NCI-H1694 (cell line): ENCODE measurements at regions not wholly inside any gene's neighbourhood (a gene's known extent, or its start where the extent isn't known, plus 50 kb on each side); places are given as distances from the start of the nearest gene placed in this dataset.
"Not testable (repeated sequence)": the region's sequence is repeated elsewhere in the genome, so short reads cannot be mapped to it uniquely, and the experiment has no call there.

Source experiments
- DNase-seq: peaks from one replicate; lab custom pipeline; 2025; lab: John Stamatoyannopoulos, UW

DNA sequence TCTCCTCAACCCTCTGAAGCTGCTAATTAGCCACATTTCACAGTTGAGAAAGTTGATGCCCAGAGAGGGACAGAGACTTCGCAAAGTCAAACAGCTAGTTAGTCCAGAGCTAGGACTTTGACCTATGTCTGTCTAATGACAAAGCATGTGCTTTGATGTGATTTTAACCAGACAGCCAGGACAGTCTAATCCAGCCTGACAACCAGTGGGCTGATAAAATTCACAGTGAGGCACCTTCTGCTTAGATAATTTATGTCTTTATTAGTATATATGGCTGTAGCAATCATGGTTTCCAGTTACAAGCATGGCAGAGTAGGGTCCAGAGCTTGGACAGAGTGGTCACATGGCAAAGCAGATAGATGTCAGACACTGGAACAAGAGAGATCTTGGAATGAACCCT, 133.6 kb upstream of the C1QTNF7 start:
- no peak for DNase-seq

DNA sequence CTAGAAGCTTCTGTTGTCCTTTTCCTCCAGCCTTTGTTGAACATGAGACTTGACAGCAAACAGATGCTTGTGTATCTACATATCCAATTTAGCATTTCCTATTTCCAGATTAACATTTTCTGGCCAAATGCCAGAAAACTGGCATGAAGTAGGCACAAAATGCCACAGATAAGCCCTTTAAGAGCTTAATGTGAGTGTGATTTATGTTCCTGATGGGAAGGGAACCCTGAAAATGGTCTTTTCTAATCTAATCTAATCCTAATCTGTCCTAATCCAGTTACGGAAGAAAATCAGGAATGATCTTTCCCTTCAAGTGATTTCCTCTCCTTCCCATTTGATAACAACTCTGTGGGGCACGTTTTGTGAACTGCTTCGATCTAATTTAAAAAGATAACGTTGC, 133.0 kb upstream of the C1QTNF7 start:
- no peak for DNase-seq

DNA sequence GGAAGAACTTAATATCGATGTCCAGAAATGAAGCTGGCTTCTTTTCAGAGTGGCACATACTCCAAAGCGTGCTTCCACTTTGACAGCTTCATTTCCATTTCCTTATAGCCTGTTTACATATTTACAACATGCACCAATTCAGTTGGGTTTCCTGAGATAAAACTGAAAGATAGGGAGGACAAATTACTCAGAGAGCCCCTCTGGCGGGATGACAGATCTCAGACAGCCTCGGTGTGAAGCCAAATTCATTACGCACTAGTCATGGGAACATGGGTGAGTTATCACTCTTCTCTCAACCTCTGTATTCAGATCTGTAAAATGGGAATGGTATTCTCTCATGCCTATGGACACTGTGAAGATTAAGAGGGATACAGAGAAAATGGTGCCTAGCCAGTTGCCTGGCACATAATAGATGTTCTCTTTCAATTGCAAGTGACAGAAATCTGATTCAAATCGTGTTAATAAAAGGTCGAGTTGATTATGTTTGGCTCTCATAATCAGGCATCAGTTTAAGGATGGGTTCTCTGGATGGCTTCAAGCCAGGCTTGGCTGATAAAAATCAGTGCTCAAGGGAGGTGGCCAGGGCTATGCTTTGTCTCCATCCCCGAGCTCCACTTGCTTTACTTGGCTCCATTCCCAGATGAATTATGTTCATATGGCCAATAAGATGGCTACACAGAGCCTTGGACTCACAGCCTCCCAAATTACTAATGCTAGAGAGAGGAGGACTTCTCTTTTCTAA, 132.2 kb upstream of the C1QTNF7 start:
- no peak for DNase-seq

DNA sequence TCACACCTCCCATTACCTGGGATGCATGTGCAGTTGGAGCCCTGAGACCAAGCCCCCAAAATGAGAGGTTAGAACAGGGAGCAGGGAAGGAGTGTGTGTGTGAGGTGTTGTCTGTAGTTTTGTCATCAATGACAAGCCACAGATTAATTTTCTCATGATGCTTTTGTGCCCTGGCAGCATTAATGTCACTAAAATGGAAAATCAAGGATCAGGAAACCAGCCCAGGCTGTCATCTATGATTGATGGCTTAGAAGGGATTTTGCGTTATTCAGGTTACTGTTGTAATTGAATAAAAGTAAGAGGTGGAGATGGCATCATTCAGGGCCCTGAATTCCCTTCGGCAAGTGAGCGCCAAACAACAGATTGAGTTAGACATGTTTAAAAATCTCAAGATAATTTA, 130.5 kb upstream of the C1QTNF7 start:
- no peak for DNase-seq

DNA sequence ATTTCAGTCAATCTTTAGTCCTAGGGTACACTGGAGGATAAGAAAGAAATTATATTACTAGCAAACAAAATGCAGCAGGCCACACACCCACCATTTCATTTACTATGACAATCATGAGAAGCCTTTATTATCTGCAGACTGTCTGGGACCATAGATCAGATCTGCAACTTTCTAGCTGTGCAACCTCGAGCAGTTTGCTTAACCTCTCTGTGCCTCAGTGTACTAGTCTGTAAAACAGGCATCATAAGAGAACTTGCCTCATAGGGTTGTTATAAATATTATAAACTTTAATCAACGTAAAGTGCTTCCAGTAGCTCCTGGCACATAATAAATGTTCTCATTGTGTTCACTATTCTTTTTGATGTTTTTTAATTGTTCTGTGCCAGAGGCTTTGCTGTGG, 128.2 kb upstream of the C1QTNF7 start:
- DNase-seq: no peak

DNA sequence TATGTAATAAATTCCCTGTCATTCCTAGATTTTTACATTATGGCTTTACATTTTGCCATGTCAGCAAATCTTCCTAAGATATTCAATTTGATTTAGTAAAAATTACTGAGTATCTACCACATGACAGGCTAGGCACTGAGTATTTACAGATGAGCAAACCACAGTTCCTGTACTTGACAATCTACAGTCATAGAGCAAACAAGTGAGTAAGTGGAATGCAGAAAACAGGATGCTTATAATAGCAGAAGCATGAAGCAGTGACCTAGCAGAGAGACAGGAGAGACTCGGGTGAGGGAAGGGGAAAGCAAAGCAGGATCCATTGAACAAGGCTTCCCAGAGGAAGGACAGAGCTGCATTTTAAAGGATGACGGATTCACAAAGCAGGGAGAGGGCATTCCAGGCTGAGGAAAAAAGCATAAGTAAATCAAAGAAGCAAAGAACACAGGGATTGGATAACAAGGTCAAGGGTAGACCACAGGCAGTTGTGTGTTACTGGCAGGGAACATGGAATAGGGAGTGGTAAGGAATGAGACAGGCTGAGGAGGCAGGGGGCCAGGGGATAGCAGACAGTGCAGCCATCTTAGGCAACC, 124.7 kb upstream of the C1QTNF7 start:
- no peak for DNase-seq

DNA sequence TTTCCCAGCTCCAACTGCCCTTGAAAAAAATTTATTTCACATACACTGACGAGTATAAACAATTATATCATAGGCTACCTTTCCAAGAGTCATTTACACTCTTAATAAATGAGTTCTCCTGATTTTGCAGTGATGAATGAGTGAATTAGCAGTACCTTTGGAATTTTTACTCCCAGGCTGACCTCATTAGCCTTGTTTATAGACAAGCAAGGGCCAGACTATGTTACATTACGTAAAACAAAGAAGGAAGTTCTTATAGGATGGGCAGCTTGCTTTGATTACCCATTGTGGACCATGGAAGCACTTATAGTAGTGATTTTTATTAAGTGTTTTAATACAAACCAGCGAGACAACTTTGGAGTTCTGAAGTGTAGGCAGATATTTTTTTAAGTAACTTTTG, 112.9 kb upstream of the C1QTNF7 start:
- DNase-seq: no peak

DNA sequence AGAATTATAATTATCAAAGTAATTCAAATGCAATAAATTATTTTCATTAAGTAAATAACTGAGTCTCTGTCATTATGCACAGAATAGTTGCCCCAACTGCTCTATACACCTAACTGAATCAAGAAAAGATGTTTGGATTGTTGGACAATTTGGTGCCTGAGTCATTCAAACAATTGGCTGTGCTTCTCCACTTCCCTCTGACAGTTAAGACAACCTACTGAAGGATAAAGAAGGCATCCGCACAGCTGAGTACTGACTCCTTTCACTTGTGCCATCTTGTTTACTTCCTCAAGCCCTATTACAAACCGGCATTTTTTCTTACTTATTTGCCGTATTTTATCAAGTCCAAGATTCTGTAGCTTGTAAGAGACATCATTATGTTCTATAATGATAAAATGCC, 110.6 kb upstream of the C1QTNF7 start:
- no peak for DNase-seq

DNA sequence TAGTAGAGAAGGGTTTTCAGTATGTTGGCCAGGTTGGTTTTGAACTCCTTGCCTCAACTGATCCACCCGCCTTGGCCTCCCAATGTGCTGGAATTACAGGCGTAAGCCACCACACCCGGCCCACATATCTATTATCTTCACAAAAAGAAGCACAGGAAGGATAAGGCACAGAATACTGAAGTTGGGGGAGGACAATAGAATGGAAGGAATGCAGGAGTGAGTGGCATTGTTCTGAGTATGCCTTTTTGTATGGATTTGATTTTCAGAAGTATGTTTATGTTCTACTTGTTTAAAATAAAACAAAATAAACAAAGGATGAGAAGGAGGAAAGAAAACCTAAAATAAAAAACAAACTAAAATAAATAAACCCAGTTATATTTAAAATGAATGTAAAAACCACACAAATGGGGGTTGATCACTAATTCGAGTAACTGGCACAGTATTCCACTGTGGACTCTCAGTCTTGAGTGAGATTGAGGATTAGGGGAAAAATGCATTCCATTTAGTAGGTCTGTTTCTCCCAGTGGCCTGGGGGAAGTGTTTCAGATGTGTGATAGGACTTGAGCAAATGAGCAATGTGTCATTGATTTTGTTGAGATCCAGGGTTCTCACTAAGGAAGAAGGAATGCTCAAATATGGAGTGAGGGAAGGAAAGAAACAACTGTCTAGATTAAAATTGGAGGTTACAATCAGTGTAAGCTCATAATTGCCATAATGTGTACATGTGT, 109.0 kb upstream of the C1QTNF7 start:
- DNase-seq: no peak

DNA sequence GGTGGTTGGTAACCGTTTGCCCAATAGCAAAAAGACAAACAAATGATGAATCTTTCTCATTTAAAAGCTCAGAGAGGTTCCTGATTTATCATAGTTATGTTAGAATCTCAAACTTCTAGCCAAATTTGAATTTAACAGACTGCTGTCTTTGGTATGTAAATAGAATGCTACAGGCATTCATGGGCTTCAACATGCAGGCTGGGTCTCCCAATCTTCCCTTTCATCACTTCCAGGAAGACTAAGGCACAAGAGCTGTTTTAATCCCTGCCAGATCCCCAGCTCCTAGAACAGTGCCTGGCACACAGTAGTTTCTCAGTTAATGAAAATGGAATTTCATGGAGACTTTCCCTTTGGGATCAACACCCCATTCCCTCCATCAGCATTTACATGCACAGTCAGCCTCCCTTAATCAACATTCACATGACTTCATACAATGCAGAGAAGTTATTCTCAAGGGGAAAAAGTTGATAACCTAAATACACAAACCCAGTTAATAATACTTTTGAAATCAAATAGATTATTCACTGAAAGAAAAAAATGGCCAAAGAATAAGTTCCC, 107.6 kb upstream of the C1QTNF7 start:
- DNase-seq: no peak

DNA sequence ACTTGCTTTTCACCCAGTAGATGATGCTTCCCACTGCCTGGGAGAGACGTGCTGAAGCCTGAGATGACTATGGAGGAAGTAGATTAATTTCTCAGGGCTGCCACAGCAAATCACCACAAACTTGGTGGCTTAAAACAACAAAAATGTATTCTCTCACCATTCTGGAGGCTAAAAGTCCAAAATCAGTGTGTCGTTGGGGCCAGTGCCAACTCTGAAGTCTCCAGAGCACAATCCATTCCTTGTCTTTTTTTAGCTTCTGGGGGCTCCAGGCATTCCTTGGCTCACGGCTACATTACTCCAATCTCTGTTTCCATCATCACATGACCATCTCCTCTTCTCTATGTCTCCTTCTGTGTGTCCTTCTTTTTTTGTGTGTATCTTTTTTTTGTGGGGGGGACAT, 105.8 kb upstream of the C1QTNF7 start:
- no peak for DNase-seq

DNA sequence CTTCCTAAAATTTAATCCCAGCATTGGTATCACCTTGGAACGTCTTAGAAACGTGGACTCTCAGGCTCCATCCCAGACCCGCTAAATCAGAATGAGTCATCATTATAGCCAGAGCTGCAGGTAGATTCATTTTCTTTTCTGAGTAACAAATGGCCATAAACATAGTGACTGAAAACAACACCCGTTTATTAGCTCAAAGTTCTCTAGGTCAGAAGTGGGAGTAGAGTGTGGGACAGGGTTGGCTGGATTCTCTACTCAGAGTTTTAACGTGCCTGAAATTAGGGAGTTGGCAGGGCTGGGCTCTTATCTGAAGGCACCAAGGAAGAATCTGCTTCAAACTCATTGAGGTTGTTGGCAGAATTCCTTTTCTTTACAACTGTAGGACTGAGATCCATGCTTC, 101.8 kb upstream of the C1QTNF7 start:
- no peak for DNase-seq

DNA sequence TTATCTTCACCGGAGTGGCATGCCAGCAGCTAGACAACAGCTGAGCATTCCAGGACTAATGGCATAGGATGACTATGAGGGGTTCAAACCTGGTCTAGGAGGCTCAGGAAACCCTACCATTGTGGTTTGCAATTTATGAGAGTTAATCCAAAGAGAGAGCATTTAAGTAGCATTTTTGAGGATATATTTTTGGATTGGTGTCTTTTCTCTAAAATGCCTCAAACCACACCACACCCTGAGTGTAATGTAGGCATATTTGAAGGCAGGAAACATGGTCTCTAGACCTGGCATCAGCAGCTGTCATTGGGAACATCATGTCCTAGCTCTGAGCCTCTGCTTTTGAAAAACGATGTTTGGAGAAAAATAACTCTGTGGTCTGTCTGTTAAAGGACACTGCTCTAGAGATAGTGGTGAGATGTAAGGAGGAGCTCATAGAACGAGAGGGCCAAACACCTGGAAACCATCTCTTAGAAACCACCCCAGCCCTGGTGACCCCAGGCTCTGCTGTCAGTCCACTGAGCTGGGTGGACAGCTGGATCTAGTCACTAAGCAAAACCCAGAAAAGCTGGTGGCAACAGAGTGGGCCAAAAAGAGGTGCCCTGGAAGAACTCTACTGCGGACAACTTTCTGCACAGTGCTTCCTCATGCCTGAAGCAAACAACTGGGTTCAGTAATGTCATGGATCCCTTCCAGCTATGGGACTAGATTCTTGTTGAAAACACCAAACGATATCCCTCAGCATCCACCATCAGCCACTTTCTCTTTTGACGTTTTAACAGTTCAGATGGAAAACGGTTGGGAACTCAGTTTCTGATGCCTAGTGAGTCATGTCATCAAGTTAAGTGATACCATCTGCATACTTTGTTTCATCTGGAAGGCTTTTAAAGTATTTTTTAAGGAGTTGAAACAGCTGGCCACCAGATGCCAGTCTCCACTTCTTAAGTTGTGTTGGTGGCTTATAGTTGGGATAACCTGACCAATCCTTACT, 100.2 kb upstream of the C1QTNF7 start:
- no peak for DNase-seq

DNA sequence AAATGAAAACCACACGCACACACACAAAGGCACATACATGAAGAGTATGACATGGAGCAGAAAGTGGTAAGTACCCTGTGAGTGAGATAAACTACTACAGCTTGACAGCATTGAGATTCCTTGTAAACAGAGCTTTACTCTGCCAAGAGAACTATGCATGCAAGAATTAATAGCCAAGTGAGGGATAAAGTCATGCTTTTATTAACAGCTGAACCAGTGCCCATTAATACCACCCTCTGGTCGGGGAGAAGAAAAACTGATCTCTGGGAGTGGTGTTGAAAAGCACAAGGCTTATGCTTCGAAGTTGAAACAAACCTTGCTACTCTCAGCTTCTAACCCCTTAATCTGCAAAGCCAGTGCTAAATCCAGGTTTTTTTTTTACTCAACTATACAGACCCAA, 95.9 kb upstream of the C1QTNF7 start:
- no peak for DNase-seq

DNA sequence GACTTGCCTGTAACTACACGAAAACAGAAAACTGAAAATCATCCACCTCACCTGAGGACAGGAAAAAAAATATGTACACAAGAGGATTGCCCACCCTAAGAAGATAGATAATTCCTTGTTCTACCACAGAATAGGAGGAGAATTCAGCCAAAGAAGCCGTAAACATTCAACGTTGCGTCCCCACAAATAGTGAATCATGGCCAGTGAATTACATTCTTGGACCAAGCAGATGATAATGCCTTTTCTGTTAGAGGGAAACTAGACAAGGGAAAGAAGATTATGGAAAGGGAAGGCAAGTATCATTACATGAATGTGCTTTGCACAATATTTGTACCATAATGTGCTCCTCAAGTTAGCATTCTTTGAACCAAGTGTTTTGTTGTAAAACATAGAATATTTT, 95.5 kb upstream of the C1QTNF7 start:
- DNase-seq: no peak

DNA sequence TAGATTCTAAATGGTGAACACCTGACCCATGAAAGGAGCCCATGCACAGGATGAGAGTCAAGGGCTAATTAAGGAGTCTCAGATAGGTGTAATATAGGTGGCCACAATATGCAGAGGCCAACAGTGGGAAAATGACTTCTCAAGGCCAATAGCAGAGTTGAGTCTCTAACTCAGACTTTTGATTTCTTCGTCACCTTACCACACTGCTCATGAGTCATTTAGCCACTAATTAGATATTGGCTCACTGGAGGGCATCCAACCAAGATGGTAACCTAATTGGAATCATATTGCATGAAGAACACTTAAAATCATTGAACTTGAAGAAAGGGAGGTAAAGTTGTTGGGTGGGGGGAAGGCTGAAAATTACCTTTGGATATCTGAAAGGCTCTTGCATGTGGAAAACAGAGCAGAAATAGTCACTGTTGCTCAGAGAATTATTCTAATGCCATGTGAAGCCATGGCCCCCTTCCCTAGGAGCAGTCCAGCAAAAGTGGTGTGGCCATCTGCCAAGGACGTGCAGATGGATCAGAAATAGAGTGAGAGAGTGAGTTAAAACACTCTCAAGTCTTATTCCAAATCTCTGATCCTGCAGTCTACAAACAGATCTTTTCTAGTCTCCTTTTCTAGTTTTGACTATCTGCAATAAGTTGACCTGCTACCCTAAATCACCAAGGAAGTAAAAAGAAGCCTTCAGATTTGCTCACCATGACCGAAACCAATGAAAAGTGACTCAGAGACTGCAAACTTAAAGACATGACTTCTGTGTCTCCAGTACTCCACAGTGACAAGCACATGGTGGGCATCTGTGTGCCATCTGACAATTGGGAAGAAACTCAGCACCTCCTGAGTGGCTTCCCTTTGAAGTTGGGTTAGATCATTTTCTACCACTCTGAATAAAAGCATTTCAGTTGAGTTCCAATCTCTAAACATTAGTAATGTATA, 93.9 kb upstream of the C1QTNF7 start:
- DNase-seq: no peak

DNA sequence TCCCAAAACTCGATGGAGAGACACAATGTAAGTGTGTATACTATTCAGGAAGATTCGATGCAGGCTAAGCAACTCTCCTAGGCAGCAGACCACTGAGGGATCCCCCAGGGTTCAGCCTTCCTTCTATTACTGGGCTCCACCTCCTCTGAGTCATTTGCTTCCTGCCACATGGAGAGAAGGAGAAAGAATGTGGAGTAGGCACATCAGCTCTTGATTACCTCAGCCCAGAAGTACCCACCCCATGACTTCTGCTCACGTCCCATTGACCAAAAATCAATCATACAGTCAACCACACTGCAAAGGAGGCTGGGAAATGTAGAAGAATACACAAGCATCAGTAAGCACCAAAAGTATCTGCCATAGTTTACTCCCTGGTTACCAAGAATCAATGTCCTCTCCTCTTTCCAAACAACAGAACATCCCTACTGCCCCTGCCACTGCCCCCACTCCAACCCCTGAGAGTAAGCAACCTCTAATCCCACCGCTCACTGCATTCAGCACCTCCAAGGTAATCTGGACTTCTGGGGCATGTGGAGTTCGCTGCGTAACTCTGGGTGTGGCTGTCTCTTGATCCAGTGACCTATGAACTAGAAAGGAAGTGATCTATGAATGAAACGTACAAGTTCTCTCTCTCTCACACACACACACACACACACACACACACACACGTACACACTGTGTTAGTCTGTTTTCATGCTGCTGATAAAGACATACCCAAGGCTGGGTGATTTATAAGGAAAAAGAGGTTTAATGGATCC, 91.2 kb upstream of the C1QTNF7 start:
- DNase-seq: no peak

DNA sequence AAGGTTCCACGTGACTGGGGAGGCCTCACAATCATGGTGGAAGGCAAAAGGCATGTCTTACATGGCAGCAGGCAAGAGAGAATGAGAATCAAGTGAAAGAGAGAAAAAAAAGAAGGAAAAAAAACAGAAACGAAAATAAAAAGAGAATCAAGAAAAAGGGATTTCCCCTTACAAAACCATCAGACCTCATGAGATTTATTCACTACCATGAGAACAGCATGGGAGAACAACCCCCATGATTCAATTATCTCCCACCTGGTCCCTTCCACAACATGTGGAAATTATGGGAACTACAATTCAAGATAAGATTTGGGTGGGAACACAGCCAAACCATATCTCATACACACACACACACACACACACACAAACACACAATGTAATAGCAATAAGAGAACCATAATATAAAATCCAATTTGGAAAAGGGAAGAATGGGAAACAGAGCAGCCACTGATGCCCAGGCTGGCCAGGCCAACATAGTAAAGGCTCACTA, 90.6 kb upstream of the C1QTNF7 start:
- DNase-seq: not testable (repeated sequence)

DNA sequence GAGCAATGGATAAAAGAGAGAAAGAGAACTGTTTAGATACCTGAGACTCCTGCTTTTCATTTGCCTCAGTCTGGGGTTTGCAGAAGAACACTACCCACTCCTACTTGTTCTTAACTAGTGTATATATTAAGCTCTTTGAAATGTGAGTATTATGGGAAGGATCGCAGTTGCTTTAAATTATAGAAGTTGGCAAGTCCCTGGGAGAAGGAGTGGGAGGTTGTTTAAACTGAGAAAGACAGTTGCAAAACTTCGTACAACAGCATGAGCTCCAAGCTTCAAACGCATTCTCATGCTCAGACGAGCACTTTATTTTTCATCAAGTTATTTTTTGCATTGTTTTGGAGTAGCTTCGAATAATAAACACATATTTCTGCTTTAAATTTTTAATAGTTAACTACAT, 88.1 kb upstream of the C1QTNF7 start:
- no peak for DNase-seq

DNA sequence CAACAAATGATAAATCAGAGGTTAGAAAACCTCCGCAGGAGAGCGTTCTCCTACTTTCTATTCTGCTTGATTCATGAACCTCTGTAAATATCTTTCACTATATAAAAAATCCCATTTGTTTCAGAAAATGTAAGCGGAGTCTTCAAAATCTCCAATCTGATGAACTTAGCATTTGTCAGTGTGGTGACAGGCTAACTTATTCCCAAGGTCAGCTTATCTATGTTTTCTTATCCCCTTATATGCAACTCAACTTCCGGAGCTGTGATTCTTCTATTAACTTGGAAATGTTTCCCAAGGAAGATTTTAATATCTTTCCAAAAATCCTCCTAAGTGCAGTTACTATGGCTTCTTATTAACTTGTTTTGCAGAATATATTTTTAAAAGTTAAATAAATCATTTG, 87.5 kb upstream of the C1QTNF7 start:
- DNase-seq: no peak
